ENCODE measurements at regions not wholly inside any gene's neighbourhood (a gene's known extent, or its start where the extent isn't known, plus 50 kb on each side); places are given as distances from the start of the nearest gene placed in this dataset.

DNA sequence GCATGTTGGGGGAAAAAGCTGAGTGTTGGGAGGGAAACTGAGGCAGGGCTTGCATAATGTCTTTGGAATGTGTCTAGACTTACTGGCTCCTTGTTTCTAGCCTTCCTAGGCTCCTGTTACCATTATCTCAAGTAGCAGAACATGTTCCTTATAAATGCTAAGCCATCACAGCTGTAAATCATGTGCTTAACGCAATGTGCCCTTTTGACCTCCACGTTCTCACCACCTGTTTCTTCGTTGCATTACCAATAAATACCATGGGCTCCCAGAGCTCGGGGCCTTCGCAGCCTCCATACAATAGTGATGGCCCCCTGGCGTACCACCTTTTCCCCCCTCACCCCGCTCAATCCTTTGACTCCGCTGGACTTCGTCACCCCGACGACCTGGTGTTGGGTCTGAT, 54.0 kb upstream of the CWC22 start:
- Histone ChIP-seq H3K9ac (ENCODE audit: low read depth, low read length) (no peak overlapping the region), H3K27ac (ENCODE audit: low read depth, low read length) (no peak overlapping the region), H3K9me3 (ENCODE audit: control insufficient read depth, insufficient read depth, low read length) (no peaks in the 10 kb centered on the region), H3K4me1 (ENCODE audit: control insufficient read depth, insufficient read depth, low read length) (peaks cover 34% of the 10 kb centered on the region), H3K27me3 (ENCODE audit: control insufficient read depth, insufficient read depth, low read length) (no peaks in the 10 kb centered on the region), H3K36me3 (ENCODE audit: control insufficient read depth, insufficient read depth, low read length) (no peaks in the 10 kb centered on the region), H3K4me3 (ENCODE audit: low read depth, low read length) (no peak overlapping the region)

- no peaks in the 10 kb centered on the region for H3K27me3 ChIP-seq (ENCODE audit: control insufficient read depth, insufficient read depth, low read length)
- H3K9me3 ChIP-seq (ENCODE audit: control insufficient read depth, insufficient read depth, low read length) = no peaks in the 10 kb centered on the region
- H3K27ac ChIP-seq (ENCODE audit: low read depth, low read length) = no peak overlapping the region
- no peak overlapping the region for H3K4me3 ChIP-seq (ENCODE audit: low read depth, low read length)
- no peaks in the 10 kb centered on the region for H3K36me3 ChIP-seq (ENCODE audit: control insufficient read depth, insufficient read depth, low read length)
- peaks cover 44% of the 10 kb centered on the region for H3K4me1 ChIP-seq (ENCODE audit: control insufficient read depth, insufficient read depth, low read length)
- H3K9ac ChIP-seq (ENCODE audit: low read depth, low read length) = no peak overlapping the region
These were observed 51.9 kb upstream of the CWC22 start for GRCh38 chr2:180058993-180059392.

DNA sequence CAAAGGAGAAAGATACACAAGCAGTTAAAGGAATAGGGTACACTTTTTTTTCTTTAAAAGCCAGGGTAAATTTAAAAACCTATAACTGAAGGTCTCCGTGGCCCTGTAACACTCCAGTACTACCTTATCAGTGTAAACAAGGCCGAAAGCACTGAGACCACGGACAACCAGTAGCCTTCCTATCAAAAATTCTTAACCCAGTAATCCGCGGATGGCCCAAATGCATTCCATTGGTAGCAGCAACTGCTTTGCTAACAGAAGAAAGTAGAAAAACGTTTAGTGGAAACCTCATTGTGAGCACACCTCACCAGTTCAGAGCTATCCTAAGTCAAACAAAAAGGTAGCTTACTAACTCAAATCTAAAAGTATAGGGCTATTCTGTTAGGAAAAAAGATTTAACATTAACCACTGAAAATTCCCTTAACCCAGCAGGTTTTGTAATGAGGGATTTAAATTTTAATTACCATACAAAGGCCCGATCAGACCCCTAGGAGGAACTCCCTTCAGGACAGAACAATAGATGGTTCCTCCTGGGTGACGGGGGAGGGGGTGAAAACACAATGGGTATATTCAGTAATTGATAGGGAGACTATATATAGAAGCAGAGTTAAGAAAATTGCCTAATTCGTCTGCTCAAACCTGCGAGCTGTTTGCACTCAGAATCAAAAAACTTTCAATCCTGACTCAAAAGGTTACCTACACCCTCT, 50.8 kb upstream of the CWC22 start:
- Histone ChIP-seq H3K27me3 (ENCODE audit: control insufficient read depth, insufficient read depth, low read length) (no peaks in the 10 kb centered on the region), H3K4me3 (ENCODE audit: low read depth, low read length) (peak overlapping the region; percentile 48; the same call in 1 of the 2 replicates), H3K4me1 (ENCODE audit: control insufficient read depth, insufficient read depth, low read length) (peaks cover 44% of the 10 kb centered on the region), H3K27ac (ENCODE audit: low read depth, low read length) (peak overlapping the region; percentile 95), H3K36me3 (ENCODE audit: control insufficient read depth, insufficient read depth, low read length) (no peaks in the 10 kb centered on the region), H3K9ac (ENCODE audit: low read depth, low read length) (peak overlapping the region; percentile 86), H3K9me3 (ENCODE audit: control insufficient read depth, insufficient read depth, low read length) (no peaks in the 10 kb centered on the region)

Data from HUES48 (cell line).